A549 (cell line): ENCODE measurements at regions not wholly inside any gene's neighbourhood (a gene's known extent, or its start where the extent isn't known, plus 50 kb on each side); places are given as distances from the start of the nearest gene placed in this dataset.

Experiments
- ATAC-seq, 2 experiments: fragments of 200-7000 bp in 1 of 2; fragments of >200 bp in 1 of 2; cut with Nextera tagmentation in 1 of 2; cut with Tn5 transposase in 1 of 2; 3 replicates each; pipeline versions ENCODE4 v1.8.0 to v1.9.1; 2018 to 2020; ENCODE audit warnings: mild to moderate bottlenecking in 1 of 2, moderate library complexity in 1 of 2
- CTCF ChIA-PET: fragments of 300-600 bp; sonication (Branson Sonifier 250); formaldehyde crosslinking; extraction: SDS; loops from one replicate; lab custom pipeline; 2021; ENCODE audit warnings: antibody characterized with exemption, inconsistent platforms; lab: Yijun Ruan, JAX
- POLR2A ChIA-PET: fragments of 350-600 bp; formaldehyde crosslinking; extraction: SDS; loops from one replicate; lab custom pipeline; 2021; ENCODE audit warnings: antibody characterized with exemption, inconsistent platforms; lab: Yijun Ruan, JAX
- DNase-seq, 2 experiments: peaks; one replicate each; pipeline versions ENCODE4 v3.0.0 to v3.0.0-alpha.2; 2011 to 2016; ENCODE audit warnings: low read depth in 1 of 2, low spot score in 1 of 2
- FAIRE-seq: peaks from 2 replicates; lab custom pipeline; 2011; peaks lifted over from hg19 to GRCh38; lab: Jason Lieb, UNC
- H3K27ac ChIP-seq, 2 experiments: fragments of >200 bp; sonication (Bioruptor Twin); formaldehyde crosslinking; 3 replicates each; pipeline ENCODE4 v1.5.1; 2016 to 2017
- H3K4me1 ChIP-seq: fragments of >200 bp; sonication (Bioruptor Twin); formaldehyde crosslinking; 3 replicates; pipeline ENCODE4 v1.6.1; 2016
- H3K4me2 ChIP-seq: fragments of >200 bp; sonication (Bioruptor Twin); formaldehyde crosslinking; 3 replicates; pipeline ENCODE4 v1.6.1; 2016
- H3K4me3 ChIP-seq: fragments of >200 bp; sonication (Bioruptor Twin); formaldehyde crosslinking; 3 replicates; pipeline ENCODE4 v1.5.1; 2016
- H3K9me3 ChIP-seq: fragments of >200 bp; sonication (Bioruptor Twin); formaldehyde crosslinking; 3 replicates; pipeline ENCODE4 v1.6.1; 2016
- ATOH8 ChIP-seq: fragments of 250-450 bp; sonication (Bioruptor Pico); IDR thresholded peaks from 2 replicates; pipeline ENCODE4 v1.5.0; 2020; ENCODE audit warnings: low read depth, mild to moderate bottlenecking, moderate library complexity
- BHLHE40 ChIP-seq: IDR thresholded peaks from 2 replicates; pipeline ENCODE4 v1.6.1; 2012; ENCODE audit warnings: low read depth, low read length, inconsistent platforms
- CBX8 ChIP-seq: fragments of 200-600 bp; sonication (generic); IDR thresholded peaks from 2 replicates; pipeline ENCODE4 v1.6.1; 2016
- CEBPB ChIP-seq, 2 experiments: fragments of >200 bp in 1 of 2; sonication (Bioruptor Twin) in 1 of 2; formaldehyde crosslinking in 1 of 2; IDR thresholded peaks; 2 replicates each; pipeline ENCODE4 v1.6.1; 2012 to 2016
- CTCF ChIP-seq: fragments of >200 bp; sonication (Bioruptor Twin); formaldehyde crosslinking; IDR thresholded peaks from 3 replicates; pipeline ENCODE4 v1.5.1; 2016
- EHF ChIP-seq: fragments of 250-450 bp; sonication (Bioruptor Pico); IDR thresholded peaks from 2 replicates; pipeline ENCODE4 v1.5.0; 2020; ENCODE audit warnings: mild to moderate bottlenecking
- EHMT2 ChIP-seq: fragments of 200-600 bp; sonication (generic); IDR thresholded peaks from 2 replicates; pipeline ENCODE4 v1.6.1; 2016; ENCODE audit warnings: antibody characterized with exemption, low read depth, mild to moderate bottlenecking, moderate library complexity
- EP300 ChIP-seq, 2 experiments: fragments of >200 bp; sonication (Bioruptor Twin); formaldehyde crosslinking; IDR thresholded peaks; 2 replicates in 1 of 2; 3 replicates in 1 of 2; pipeline ENCODE4 v1.6.1; 2016 to 2017
- ESRRA ChIP-seq: fragments of 150-350 bp; IDR thresholded peaks from 2 replicates; pipeline ENCODE4 v1.6.1; 2014; ENCODE audit warnings: mild to moderate bottlenecking, low read length, borderline replicate concordance
- FOSL2 ChIP-seq, 2 experiments: fragments of 450-650 bp in 1 of 2; fragments of >200 bp in 1 of 2; sonication (Bioruptor Twin) in 1 of 2; formaldehyde crosslinking; IDR thresholded peaks; 2 replicates each; pipeline versions ENCODE4 v1.5.0 to v1.6.1; 2016 to 2020; ENCODE audit warnings: mild to moderate bottlenecking in 1 of 2, moderate library complexity in 1 of 2
- HDAC2 ChIP-seq: fragments of 200-600 bp; sonication (generic); IDR thresholded peaks from 2 replicates; pipeline ENCODE4 v1.6.1; 2016
- KDM5A ChIP-seq: fragments of 200-600 bp; sonication (generic); IDR thresholded peaks from 2 replicates; pipeline ENCODE4 v1.6.1; 2016; ENCODE audit warnings: antibody characterized with exemption, mild to moderate bottlenecking
- MAFK ChIP-seq: fragments of 450-650 bp; IDR thresholded peaks from 2 replicates; pipeline ENCODE4 v1.6.1; 2014; ENCODE audit not compliant: partially characterized antibody
- MAZ ChIP-seq: fragments of 150-350 bp; IDR thresholded peaks from 2 replicates; pipeline ENCODE4 v1.6.1; 2014; ENCODE audit warnings: antibody characterized with exemption, low read depth, low read length, borderline replicate concordance
- NPAS2 ChIP-seq: fragments of 250-450 bp; sonication (Bioruptor Pico); IDR thresholded peaks from 2 replicates; pipeline ENCODE4 v1.8.0; 2022; ENCODE audit warnings: mild to moderate bottlenecking, moderate library complexity, borderline replicate concordance
- POLR2A ChIP-seq: IDR thresholded peaks from 2 replicates; pipeline ENCODE4 v1.6.1; 2012; ENCODE audit warnings: mild to moderate bottlenecking, low read length
- POLR2AphosphoS2 ChIP-seq: conservative IDR thresholded peaks from 2 replicates; pipeline ENCODE4 v1.6.1; 2012; ENCODE audit warnings: low read length, improper control_type of control experiment, inconsistent platforms
- RAD21 ChIP-seq, 2 experiments: fragments of >200 bp in 1 of 2; sonication (Bioruptor Twin) in 1 of 2; formaldehyde crosslinking in 1 of 2; IDR thresholded peaks in 1 of 2; conservative IDR thresholded peaks in 1 of 2; 2 replicates in 1 of 2; 3 replicates in 1 of 2; pipeline ENCODE4 v1.6.1; 2012 to 2018; ENCODE audit warnings: inconsistent platforms in 1 of 2
- REST ChIP-seq: fragments of 200-600 bp; sonication (generic); IDR thresholded peaks from 2 replicates; pipeline ENCODE4 v1.6.1; 2016; ENCODE audit warnings: antibody characterized with exemption, mild to moderate bottlenecking, moderate library complexity
- SMC3 ChIP-seq: fragments of >200 bp; sonication (Bioruptor Twin); formaldehyde crosslinking; IDR thresholded peaks from 3 replicates; pipeline ENCODE4 v1.6.1; 2018; ENCODE audit warnings: inconsistent platforms
- USF2 ChIP-seq: fragments of 450-650 bp; IDR thresholded peaks from 2 replicates; pipeline ENCODE4 v1.6.1; 2014; ENCODE audit warnings: antibody characterized with exemption
- ZSCAN20 ChIP-seq: fragments of 250-450 bp; sonication (Bioruptor Pico); IDR thresholded peaks from 2 replicates; pipeline ENCODE4 v1.8.0; 2022; ENCODE audit warnings: mild to moderate bottlenecking, moderate library complexity
- WGBS: methylation state at CpG from one replicate; pipeline ENCODE4 v1.1.6; 2017; ENCODE audit errors: missing lambda C conversion rate; 5-methylcytosine and 5-hydroxymethylcytosine counted together

GRCh38 chr6:125604257-125604656 is 145.2 kb upstream of the HEY2 start (continued):
- TF ChIP-seq CTCF (no peak), RAD21 (conservative IDR thresholded peaks at IDR 0.05 in 1 of 2, IDR thresholded peaks at IDR 0.05 in 1 of 2) (no peak), HDAC2 (no peak), ATOH8 (CRISPR knock-in tag) (no peak), FOSL2 (IDR thresholded peaks at IDR 0.05) (no peak), FOSL2 (CRISPR knock-in tag; IDR thresholded peaks at IDR 0.05) (no peak), SMC3 (no peak)
- TF ChIP-seq, all 56 proteins: peak for 0

GRCh38 chr6:125611573-125612344 is 137.7 kb upstream of the HEY2 start:
- ChIA-PET POLR2A (no interaction called here), CTCF (no interaction called here)
- Histone ChIP-seq H3K4me2 (no peak overlapping the region), H3K4me3 (no peak overlapping the region), H3K9me3 (no peaks in the 10 kb centered on the region), H3K27ac (no peak overlapping the region), H3K4me1 (no peaks in the 10 kb centered on the region)
- DNase-seq = no peak
- no peak for FAIRE-seq
- TF ChIP-seq ZSCAN20 (CRISPR knock-in tag) = no peak
- no peak for TF ChIP-seq EHF (CRISPR knock-in tag)
- no peak for TF ChIP-seq EHMT2
- no peak for TF ChIP-seq CEBPB (IDR thresholded peaks at IDR 0.05)
- TF ChIP-seq POLR2A = no peak
- TF ChIP-seq EP300 (IDR thresholded peaks at IDR 0.05) = no peak
- no peak for TF ChIP-seq MAFK
- no peak for TF ChIP-seq CBX8
- no peak for TF ChIP-seq NPAS2 (CRISPR knock-in tag)
- TF ChIP-seq MAZ = no peak
- no peak for TF ChIP-seq KDM5A
- TF ChIP-seq REST = no peak
- no peak for TF ChIP-seq USF2
- TF ChIP-seq POLR2AphosphoS2 = no peak
- no peak for TF ChIP-seq BHLHE40
- TF ChIP-seq ESRRA = no peak
- no peak; a peak in 1 of 6 replicates for ATAC-seq
- 47% methylated on average over 11 of the region's 11 CpGs for WGBS
